GM21526 (cell line): ENCODE measurements at regions not wholly inside any gene's neighbourhood (a gene's known extent, or its start where the extent isn't known, plus 50 kb on each side); places are given as distances from the start of the nearest gene placed in this dataset.
"Not testable (repeated sequence)": the region's sequence is repeated elsewhere in the genome, so short reads cannot be mapped to it uniquely, and the experiment has no call there.

Experiments used
- ATAC-seq: cut with Tn5 transposase; IDR thresholded peaks from one replicate; pipeline ENCODE4 v1.9.1; 2021; ENCODE audit warnings: moderate library complexity; ENCODE audit not compliant: unreplicated experiment, low FRiP score

DNA sequence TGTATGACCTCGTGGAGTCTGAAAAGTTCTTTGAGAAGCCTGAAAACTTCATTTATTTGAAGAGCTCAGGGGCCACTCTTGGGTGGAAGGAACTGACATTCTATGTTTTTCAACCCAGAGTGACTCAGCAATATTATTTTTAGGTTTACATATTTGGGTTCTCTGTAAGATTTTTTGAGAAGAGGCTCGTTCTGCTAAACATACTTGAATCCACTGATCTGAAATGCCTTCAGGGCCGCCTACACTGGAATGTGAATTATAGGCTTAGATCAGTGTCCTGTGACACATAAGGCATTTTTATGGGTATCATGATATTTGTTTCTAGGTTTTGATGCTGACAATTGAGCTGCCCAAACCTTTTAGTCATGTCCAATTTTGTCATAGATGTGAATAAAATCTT, 86.2 kb downstream of the PSAT1 start:
- no peak for ATAC-seq

DNA sequence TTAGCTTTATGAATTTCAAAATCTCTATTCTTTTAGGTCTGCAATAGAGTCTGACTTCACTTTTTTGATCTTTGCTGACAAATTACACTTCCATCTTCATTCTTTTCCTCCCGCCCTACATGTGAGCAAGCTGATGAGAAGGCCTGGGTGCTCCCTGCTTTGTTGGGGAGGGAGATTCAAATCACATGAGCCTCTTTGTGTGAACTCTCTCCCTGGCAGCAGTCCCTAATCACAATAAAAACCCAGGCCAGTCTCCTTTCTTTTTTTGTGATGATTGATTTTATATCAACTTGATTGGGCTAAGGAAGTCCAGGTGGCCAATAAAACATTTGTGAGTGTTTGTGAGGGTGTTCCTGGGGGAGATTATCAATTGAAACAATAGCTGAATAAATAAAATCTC, 89.4 kb downstream of the PSAT1 start:
- ATAC-seq = no peak

DNA sequence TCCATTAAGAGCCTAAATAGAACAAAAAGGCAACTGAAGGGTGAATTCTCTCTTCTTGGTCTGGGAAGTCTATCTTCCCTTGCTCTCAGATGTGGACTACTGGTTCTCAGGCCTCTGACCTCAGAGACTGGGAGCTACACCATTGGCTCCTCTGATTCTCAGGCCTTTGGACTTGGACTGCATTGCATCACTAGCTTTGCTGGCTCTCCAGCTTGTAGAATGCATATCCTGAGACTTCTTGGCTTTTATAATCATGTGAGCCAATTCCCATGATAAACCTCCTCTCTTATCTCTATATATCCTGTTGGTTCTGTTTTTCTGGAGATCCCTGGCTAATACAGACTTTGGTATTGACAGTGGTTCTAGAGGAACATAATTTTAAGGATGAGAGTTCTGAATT, 89.8 kb downstream of the PSAT1 start:
- ATAC-seq = no peak

DNA sequence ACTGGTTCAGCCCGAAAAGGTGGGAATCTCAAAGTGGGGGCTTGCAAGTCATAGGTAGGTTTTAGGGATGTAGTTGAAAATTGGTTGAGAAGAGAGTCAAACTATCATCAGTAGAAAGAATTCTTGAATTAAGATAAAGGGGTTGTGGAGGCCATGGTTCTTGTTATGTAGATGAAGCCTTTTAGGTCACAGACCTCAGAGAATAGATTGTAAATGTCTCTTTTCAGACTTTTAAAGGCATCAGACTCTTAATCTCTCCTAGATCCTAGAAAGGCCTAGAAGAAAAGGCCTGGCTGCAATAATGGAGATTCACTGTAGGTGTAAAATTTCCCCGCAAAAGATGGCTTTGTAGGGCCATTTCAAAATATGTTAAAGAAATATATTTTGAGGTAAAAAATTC, 96.4 kb downstream of the PSAT1 start:
- ATAC-seq = no peak

DNA sequence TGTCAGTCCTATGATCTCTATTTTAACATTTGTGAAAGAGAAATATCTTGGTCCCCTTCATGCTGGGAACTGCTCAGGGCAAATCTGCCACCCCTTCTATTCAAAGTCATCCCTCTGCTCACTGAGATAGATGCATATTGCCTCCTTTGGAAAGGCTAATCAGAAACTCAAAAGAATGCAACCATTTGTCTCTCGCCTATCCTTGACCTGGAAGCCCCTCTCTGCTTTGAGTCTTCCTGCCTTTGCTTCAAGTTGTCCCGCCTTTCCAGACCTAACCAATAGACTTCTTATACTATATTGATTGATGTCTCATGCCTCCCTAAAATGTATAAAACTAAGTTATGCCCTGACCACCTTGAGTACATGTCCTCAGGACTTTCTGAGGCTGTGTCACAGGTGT, 97.0 kb downstream of the PSAT1 start:
- no peak for ATAC-seq

DNA sequence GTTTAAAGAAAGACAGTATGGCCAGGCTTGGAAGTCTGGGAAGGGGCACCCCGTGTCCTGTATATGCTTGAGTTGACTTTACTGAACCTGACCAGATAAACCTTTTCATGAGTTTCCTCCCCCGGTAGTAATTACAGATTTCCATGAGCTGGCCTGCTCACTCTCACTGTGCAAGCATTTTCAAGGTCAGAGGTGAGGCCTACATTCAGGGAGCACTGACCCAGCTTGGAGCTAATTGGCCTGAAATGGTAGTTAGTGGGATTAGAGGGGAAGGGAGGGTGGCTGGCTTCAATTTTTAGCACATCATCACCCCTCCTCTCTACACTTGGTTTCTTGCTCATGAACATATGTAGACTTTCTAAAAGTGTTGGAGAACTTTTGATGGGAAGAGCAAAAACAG, 99.2 kb downstream of the PSAT1 start:
- no peak for ATAC-seq

DNA sequence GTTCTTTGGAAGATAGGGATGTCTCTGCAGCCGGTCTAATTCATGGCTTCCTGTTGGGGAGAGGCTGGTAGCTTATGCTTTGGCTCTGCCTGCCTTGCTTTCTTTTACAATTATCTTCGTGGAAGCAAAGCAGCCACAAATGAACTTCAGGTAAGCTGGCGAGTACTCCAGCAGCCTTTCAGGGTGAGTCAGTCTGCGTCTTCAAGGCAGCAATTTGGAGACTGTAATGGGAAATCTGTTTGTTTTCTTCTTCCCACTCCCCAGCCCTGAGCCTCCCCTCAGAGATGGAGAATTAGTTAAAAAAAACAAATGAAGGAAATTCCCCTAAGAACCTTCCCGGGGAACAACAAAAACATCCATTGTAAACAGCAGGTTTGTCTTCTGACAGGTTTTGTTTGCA, 100.1 kb downstream of the PSAT1 start:
- ATAC-seq = no peak

DNA sequence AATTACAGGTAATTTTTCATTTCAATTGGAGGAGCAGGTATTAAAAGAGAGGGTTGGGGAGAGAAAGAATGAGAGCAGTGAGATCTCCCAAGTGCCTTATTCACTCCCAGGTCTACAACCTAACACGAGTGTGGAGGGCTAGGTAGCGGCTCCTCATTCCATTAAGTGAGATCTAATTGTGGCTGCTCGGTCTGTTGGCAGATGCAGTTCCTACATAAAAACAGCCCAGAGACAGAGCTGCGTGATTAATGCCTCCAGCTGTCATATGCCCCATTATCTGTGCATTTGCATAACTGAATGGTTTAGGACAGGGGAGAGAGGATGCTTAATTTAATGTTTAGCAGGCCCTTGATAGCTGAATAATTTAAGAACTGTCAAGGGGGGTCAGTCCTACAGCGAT, 100.5 kb downstream of the PSAT1 start:
- ATAC-seq = no peak

DNA sequence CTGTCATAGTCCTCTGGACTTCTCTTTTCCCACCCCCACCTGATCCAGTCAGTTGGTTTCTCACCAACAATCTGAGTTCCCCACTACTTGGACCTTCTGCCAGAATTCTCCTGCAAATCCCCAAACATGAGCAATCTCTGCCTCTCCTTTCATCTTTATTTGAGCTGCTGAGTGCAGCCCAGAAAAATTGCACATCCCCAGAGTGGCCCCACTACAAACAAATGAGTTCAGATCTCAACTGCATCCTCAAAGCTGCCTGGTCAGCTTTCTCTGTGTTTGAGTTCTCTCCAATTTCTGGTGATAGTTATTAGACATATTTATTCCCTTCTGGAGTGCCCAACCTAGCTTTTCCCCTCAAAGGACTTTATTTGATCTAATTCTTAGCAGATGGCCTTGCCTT, 102.2 kb downstream of the PSAT1 start:
- no peak for ATAC-seq

DNA sequence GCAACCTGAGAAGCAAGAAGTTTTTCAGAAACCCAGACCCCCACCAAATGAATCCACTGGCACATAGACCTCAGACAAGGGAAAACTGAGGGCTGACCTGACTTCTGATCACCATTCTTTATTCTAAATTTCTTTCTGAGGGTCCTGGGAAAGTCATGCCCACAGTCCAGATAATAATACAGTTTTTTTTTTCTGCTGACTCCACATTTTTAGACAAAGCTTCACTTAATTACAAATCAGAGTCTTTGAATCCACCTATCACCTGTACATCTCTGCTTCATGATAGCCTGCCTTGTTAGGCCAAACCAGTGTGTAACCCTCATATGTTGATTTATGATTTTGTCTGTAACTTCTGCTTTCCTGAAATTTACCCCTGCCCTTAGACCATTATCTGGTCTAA, 103.6 kb downstream of the PSAT1 start:
- ATAC-seq = no peak

DNA sequence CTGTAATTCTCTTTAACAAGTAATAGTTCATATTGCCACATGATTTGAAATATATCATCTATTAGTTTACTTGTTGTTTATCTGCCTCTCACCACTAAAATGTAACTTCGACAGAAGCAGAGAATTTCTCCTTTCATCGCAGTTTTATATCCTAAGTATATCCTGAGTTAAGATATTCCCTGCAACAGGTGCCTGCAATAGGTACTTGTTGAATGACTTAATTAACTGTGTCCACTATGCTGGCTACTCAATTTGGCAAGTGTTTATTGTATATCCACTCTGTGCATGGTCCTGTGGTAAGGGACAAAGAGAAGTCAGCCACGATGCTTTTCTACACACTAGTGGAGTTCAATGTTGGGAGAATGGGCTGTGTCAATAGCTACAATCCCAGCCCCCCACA, 108.5 kb downstream of the PSAT1 start:
- no peak for ATAC-seq

DNA sequence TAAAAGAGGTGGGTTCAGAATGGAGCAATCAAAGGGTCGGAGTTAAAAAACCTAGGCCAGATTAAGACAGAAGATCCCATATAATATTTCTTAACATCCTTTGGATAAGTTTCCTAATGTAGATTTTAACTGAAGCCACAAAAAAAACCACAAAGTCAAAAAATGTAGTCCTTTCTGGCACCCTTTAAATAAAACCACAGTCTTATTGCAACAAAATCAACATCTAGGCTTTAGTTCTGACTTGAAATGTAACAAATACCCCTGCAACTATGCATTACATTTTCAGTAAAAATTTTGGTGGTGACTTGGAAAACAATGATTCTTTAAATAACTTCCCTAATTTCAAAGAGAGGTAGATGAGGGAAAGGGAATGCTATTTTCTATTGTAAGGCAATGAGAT, 109.2 kb downstream of the PSAT1 start:
- no peak for ATAC-seq

DNA sequence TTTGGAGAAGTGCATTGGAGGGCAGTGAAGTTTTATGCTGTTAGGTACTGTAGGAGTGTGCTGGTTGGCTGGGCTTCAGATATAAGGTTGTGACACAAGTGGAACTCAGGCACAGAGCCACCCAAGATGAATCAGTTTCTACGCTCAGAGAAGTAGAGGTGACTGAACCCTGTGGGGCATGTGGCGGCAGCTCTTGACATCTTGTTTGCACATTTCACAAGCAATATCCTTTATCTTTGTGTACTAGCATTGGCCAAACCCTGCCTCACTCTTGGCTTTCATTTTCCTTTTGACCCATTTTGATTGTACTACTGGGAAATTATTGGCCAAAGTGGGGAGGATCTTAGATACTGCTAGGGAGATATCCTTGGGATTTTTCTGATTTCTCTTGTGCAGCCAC, 110.0 kb downstream of the PSAT1 start:
- no peak for ATAC-seq

DNA sequence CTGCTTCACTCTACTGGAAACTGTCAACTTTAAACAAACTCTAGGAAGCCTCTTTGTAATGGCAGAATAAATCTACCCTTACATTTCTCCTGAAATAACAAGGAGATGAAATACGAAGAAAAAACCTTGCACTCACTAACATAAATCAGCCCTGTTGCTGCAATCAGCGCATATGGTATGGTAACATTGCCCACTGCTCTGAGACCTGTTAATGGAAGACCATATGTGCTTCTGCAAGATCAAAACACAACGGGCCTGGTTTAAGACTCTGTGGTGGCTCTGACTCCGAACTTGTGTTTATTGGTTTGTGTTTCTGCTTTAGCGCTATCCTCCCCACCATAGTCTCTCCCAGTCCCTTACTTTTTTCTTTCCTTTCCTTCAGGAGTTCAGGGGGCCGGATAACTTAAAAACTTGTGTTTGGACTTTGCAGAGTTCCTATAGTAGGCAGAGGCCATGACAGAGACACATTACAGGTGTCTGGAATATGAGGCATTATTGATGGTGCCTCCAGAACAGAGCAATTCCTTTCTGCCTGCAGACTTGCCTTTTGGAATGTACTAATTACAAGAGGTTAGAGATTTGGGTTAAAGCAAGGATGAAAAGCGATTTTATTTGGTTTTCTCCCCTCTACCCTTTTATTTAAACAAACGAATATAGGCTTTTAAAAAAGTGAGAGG, 110.8 kb downstream of the PSAT1 start:
- no peak for ATAC-seq

DNA sequence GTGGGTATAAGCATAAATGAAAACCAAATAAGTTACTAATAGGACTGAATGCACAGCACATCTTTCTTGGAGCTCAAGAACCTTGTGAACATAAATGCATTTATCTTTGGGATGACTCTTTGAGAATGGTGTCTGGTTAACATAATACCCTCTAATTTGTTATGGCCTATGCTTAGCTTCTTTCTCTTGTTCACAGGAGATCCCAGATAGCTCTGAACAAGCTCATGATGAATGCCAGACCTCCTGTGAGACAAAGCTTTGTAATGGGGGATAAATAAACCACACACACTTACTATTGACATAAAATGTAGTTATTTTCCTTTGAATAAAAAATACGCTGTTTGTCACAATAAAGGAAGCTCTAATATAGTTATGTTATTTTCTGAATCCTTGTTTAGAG, 111.5 kb downstream of the PSAT1 start:
- ATAC-seq = no peak

DNA sequence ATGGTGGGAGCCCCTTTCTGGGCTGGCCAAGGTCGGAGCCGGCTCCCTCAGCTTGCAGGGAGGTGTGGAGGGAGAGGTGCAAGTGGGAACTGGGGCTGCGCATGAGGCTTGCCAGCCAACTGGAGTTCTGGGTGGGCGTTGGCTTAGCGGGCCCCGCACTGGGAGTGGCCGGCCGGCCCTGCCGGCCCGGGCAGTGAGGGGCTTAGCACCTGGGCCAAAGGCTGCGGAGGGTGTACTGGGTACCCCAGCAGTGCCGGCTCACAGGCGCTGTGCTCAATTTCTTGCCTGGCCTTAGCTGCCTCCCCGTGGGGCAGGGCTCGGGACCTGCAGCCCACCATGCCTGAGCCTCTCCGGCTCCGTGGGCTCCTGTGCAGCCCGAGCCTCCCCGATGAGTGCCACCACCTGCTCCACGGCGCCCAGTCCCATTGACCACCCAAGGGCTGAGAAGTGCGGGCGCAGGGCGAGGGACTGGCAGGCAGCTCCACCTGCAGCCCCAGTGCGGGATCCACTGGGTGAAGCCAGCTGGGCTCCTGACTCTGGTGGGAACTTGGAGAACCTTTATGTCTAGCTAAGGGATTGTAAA, 113.1 kb downstream of the PSAT1 start:
- ATAC-seq = not testable (repeated sequence)

DNA sequence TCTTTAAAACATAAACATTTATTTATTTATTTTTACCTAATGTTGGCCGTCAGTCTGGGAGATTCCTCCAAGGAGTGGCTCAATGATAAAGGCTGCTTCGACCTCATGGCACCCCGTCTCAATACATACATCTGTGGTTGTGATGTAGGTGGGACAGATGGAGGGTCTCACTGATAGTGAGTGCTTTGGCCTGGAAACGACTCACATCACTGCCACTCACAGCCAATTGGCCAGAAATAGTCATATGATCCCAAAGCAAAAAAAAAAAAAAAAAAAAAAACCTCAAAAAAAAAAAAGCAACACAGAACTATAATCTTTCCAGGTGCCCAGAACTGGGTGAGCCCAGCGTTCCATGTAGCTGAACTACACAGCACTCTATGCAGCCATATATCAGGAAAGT, 125.4 kb downstream of the PSAT1 start:
- no peak for ATAC-seq

DNA sequence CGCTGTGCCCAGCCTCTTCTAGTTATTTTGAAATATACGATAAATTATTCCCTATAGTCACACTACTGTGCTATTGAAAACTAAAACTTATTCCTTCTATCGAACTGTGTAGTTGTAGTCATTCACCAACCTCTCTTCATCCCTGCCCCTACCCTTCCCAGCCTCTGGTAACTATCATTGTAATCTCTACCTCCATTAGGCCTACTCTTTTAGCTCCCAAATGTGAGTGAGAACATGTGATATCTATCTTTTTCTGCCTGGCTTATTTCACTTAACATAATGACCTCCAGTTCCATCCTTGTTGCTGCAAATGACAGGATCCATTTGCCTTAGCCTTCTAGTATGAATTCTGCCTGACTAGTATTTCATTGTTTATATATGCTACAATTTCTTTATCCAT, 127.4 kb downstream of the PSAT1 start:
- no peak for ATAC-seq

DNA sequence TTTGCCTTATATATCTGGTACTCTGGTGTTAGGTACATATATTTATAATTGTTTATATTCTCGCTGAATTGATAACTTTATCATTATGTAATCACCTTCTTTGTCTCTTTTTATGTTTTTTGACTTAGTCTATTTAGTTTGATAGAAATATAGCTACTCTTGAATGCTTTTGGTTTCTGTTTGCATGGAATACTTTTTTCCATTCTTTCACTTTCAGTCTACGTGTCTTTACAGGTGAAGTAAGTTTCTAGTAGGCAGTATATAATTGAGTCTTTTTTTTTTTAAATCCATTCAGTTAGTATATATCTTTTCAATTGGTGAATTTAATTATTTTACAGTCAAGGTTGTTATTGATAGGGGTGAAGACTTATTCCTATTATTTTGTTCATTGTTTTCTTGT, 131.7 kb downstream of the PSAT1 start:
- ATAC-seq = no peak

DNA sequence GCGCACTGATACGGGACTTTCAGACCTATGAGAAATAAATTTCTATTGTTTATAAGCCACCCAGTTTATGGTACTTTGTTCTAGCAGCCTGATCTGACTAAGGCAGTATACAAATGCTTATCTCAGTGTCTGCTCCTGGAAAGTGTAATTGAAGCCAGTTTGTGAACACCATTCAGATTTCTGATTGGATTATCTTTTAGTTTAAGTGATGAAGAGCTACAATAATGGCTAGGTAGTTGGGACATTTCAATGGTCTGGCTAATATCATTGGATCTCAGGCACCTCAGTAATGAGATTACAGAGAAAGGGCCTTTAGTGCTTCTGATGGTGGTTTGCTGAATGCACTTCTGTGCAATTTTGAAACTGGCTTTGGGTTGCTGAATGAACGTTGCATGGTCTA, 133.5 kb downstream of the PSAT1 start:
- no peak for ATAC-seq

DNA sequence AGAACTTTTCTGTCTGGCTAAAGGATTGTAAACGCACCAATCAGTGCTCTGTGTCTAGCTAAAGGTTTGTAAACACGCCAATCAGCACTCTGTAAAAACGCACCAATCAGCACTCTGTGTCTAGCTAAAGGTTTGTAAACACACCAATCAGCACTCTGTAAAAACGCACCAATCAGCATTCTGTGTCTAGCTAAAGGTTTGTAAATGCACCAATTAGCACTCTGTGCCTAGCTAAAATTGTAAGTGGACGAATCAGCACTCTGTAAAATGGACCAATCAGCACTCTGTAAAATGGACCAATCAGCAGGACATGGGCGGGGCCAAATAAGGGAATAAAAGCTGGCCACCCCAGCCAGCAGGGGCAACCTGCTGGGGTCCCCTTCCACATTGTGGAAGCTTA, 134.1 kb downstream of the PSAT1 start:
- ATAC-seq = not testable (repeated sequence)

DNA sequence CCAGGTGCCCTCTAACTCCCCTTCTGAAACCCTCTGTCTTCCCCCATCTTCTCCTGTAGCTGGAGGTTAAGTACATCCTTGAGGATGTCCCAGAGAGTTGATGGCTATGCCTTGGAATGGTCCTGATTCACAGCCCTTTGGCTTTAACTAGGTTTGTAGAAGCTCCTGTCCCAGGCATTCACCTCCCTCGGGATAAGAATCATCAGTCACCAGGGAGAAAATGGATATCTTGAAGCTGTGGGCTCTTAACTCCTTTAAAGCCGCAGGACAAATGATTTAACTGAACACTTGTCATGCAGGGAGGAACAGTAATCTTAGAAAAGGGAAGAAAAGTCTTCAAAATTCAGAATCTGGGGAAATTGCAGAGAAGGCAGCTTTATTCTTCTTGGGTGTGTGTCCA, 139.9 kb downstream of the PSAT1 start:
- no peak for ATAC-seq

DNA sequence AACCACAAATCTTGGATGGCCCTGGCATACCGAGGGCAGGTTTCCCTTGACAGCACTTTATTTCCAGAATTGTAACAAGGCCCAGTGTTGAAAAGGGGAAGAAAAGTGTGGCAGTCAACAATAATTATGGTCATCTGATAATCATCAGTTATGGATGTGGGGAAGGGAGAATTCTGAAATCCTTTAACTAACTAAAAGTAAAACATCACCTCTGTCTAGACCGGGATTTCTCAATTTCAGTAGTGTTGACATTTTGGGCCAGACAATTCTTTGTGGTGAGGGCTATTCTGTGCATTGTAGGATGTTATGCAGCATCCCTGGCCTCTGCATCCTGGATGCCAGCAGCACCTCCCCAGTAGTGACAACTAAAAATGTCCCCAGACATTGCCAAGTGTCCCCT, 140.4 kb downstream of the PSAT1 start:
- ATAC-seq = no peak
